Cardiac fibroblast (primary cell): ENCODE measurements at regions not wholly inside any gene's neighbourhood (a gene's known extent, or its start where the extent isn't known, plus 50 kb on each side); places are given as distances from the start of the nearest gene placed in this dataset.

Experiments used
- DNase-seq, 2 donors: peaks; one replicate each; pipeline versions ENCODE4 v3.0.0 to v3.0.0-alpha.2; 2010; ENCODE audit warnings: low read depth in 2 of 2
- H3K4me3 ChIP-seq, 2 donors: replicated peaks in 1 of 2; 1 replicate in 1 of 2; 2 replicates in 1 of 2; pipeline ENCODE4 v1.5.1; 2011; ENCODE audit warnings: low read depth in 2 of 2, low read length in 2 of 2, mild to moderate bottlenecking in 2 of 2, moderate library complexity in 1 of 2
- CTCF ChIP-seq: IDR thresholded peaks from one replicate; pipeline ENCODE4 v1.5.1; 2011; ENCODE audit warnings: low read depth, mild to moderate bottlenecking, low read length, inconsistent platforms

GRCh38 chr4:181477591-181477990, 765.6 kb upstream of the TENM3 start:
- TF ChIP-seq CTCF = no peak
- DNase-seq = no peak
- no peak overlapping the region for H3K4me3 ChIP-seq

- DNase-seq = no peak
- no peak for TF ChIP-seq CTCF
- H3K4me3 ChIP-seq = no peak overlapping the region
Measured at GRCh38 chr4:181478656-181479055, 764.5 kb upstream of the TENM3 start.

- TF ChIP-seq CTCF = no peak
- no peak for DNase-seq
- H3K4me3 ChIP-seq = no peak overlapping the region
Measured at GRCh38 chr4:181479141-181479540, 764.1 kb upstream of the TENM3 start.

- no peak for TF ChIP-seq CTCF
- no peak overlapping the region for H3K4me3 ChIP-seq
- DNase-seq = no peak
Measured at GRCh38 chr4:181484396-181484795, 758.8 kb upstream of the TENM3 start.

- no peak for DNase-seq
- no peak overlapping the region for H3K4me3 ChIP-seq
- no peak for TF ChIP-seq CTCF
Measured at GRCh38 chr4:181488926-181489325, 754.3 kb upstream of the TENM3 start.

DNA sequence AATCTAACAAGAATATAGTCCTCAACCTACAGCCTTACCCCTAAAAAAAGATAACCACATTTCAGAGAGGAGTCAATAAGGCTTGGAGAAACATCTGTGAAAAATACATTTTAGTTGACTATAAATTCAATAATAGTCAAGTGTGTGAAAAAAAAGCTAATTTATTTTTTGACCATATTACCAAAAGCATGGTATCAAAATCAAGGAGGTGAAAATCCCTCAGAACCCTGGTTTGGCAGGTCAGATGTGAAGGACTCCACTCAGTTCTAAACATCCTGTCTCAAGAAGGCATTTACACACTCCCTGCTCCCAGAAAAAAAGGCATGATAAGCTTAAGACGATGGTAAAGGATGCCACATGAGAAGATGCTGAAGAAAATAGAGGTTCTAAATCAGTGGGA, 745.1 kb upstream of the TENM3 start:
- TF ChIP-seq CTCF = no peak
- no peak for DNase-seq
- no peak overlapping the region for H3K4me3 ChIP-seq

DNA sequence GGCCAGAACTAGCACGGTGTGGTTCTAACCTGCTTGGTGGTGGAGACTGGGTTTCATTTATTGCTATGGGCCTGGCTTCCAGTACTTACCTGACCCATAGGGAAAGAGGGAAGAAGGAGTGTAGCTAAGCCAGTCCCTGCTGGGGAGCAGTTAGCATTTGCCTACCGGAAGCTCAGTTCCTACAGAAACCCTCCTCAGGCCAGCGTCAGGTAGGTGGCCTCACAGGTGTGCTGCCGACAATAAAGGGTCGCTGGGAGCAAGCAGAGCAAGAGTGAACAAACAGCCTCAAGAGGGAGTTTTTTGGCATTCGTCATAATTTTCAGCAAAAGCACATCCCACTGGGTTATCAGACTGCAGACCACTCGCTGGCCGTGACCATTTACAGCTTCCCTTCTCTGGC, 740.6 kb upstream of the TENM3 start:
- no peak for DNase-seq
- TF ChIP-seq CTCF = no peak

More for the DNA sequence above, 740.6 kb upstream of the TENM3 start:
- H3K4me3 ChIP-seq = no peak overlapping the region
